NCI-H345 treated with DMSO at 0.1 percent for 48 hours (cell line): ENCODE measurements at regions not wholly inside any gene's neighbourhood (a gene's known extent, or its start where the extent isn't known, plus 50 kb on each side); places are given as distances from the start of the nearest gene placed in this dataset.
"Not testable (repeated sequence)": the region's sequence is repeated elsewhere in the genome, so short reads cannot be mapped to it uniquely, and the experiment has no call there.

Experiments used
- DNase-seq: peaks from one replicate; lab custom pipeline; 2025; ENCODE audit not compliant: unreplicated experiment; lab: John Stamatoyannopoulos, UW

GRCh38 chr3:109982201-109982600 is 644.9 kb upstream of the DPPA4 start:
- no peak for DNase-seq

GRCh38 chr3:109984976-109985375 is 647.6 kb upstream of the DPPA4 start:
- no peak for DNase-seq

DNA sequence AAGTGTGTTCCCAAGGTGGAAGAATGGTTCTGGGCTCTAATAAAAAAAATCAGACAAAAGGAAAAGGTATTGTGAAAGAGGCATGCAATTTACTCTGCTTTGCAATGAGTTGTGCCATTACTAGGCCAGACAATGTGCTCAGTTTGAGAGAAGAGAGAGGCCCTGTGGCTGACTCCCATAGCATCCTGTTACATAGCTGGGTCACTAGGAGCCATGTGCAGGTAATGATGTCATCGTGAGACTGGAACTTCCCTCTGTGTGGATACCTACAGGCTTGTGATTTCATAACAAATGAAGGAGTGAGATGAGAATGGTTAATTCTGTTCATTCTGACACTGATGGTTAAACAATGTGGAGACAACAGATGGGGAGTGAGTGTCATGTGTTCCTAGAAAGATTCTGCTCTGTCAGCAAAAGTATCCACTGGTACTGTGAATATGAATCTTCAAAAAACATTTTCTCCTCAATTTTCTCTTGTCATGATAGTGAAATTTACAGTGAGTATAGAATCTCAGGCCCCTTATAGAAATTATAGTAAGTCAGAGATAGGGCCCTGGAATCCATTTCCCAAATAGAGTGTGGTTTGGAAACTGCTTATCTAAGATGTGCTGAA is 648.7 kb upstream of the DPPA4 start:
- DNase-seq: no peak

GRCh38 chr3:109994853-109995252 is 657.5 kb upstream of the DPPA4 start:
- no peak for DNase-seq

- no peak for DNase-seq
Measured at GRCh38 chr3:109995377-109995776, 658.0 kb upstream of the DPPA4 start.

GRCh38 chr3:110001905-110002304 is 664.6 kb upstream of the DPPA4 start:
- not testable (repeated sequence) for DNase-seq

GRCh38 chr3:110006913-110007312 is 669.6 kb upstream of the DPPA4 start:
- DNase-seq: no peak

DNA sequence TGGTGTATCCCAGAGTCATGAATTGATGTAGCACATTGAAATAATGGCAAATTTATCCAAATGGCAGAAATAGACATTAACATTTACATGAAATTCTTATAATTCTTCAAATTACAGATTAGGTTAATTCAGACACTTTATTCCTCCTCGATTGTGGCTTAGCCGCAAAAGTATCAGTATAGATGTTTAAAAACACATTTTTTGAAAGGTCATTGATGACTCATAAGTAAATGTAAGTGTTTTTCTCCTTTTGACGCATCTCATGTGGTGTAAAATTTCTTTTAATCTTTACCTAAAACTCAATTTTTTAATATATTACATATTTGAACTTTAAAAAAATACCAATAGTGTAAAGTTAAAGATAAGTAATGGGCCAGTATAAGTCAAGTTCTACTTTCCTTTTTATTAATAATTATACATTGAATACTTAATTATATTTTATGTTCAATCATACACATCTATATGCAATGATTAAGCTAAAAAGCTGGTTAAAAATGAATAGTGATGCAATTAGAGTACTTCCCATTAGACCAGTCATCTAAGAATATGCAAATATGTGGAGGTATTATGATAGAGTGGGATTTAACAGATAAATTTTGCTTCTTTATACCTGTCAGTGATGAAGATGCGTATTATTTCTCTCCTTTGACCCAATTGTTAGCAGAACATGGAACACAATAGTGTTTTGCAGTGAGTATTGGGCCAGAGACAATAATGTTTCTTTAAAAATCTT is 678.1 kb upstream of the DPPA4 start:
- DNase-seq: no peak

DNA sequence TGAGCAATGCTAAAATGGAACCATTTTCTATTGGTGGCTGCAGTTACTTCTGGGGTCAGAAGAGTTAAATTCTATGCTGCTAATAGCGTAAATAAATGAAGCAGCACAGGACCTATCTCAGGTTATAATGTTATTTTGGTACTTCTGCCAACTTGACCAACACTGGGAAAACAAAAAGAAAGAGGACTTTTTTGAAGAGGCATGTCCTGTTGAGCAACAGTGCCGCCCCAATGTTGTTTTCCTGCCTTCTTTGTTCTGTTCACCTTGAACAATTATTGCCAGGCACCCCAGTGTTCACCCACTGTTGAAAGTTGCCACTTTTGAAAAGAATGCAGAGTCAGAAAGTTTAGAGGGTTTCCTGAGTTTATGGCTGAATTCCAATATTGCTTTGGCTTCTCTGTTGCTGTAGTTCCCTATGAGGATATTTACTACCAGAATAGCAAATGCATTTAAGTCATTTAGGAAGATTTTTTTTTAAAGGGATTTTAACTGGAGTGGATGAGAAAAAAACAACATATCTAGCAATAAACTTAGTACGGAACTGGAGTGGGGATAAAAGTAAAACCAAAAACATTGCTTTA is 679.0 kb upstream of the DPPA4 start:
- DNase-seq: no peak

GRCh38 chr3:110017304-110017703 is 680.0 kb upstream of the DPPA4 start:
- DNase-seq: no peak

GRCh38 chr3:110021659-110022058 is 684.3 kb upstream of the DPPA4 start:
- DNase-seq: no peak

DNA sequence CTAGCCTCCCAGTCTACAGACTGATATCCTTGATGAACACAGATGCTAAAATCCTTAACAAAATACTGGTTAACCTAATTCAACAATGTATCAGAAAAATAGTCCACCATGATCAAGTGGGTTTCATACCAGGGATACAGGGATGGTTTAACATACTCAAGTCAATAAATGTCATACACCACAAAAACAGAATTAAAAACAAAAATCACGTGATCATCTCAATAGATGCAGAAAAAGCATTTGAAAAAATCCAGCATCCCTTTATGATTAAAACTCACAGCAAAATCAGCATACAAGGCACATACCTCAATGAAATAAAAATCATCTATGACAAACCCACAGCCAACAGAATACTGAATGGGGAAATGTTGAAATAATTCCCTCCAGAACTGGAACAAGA is 685.7 kb upstream of the DPPA4 start:
- not testable (repeated sequence) for DNase-seq

DNA sequence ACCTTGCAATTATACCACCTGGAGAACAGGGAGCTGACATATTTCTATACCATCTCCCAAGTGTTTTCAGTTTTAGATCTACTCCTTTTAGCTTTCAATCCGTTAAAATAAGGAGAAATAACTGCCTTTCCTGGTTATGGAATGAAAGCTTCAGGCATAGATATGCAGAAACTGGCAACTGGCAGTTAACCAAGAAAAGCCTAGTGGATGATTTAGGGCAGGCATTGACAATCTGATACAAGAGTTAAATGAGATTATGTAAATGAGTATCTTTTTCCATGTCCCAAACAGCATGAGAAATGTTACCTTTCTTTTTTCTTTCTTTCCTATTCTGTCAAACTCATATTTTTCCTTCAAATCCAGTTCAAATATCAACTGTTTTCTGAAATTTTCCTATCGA is 689.1 kb upstream of the DPPA4 start:
- no peak for DNase-seq

- no peak for DNase-seq
Measured at GRCh38 chr3:110027446-110028080, 690.2 kb upstream of the DPPA4 start.

GRCh38 chr3:110031975-110032374 is 694.6 kb upstream of the DPPA4 start:
- DNase-seq: no peak

DNA sequence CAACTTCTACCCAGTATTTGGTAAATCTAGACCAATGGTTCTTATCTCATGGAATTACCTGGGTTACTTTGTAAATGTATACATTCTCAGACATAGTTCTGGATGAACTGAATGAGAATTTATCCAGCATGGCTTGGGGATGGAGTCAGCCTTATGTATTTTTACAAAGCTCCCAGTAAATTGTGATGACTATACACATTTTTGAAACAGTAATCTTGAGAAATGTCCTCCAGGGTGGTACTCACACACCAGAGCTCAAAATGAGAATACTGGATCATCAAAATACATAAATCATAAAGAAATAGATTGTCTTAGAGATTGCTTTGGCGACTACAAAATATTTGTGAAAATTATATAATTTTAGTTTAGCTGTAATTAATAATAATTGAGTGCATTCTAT is 722.1 kb upstream of the DPPA4 start:
- no peak for DNase-seq

- DNase-seq: no peak
Measured at GRCh38 chr3:110062716-110063115, 725.4 kb upstream of the DPPA4 start.

GRCh38 chr3:110063178-110063577 is 725.8 kb upstream of the DPPA4 start:
- no peak for DNase-seq

DNA sequence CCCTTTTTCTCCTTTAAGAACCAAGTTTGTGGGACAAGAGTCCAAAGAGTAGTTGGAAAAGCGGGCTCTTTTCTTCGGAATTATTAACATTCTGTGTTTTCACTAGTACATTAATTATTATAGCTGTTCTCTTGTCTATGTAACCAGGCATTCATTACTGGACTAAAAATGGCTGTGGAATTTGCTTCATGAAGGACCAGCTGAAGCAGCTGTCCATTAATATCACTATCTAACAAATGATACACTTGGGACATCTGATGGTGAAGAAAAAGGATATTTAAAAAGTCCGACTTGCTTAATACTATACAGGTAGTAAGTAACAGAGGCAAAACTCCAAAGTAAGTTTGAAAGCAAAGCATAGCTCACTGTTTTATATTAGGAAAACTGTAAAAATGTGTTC is 728.9 kb upstream of the DPPA4 start:
- DNase-seq: no peak

- DNase-seq: no peak
Measured at GRCh38 chr3:110067527-110067926, 730.2 kb upstream of the DPPA4 start.

- no peak for DNase-seq
Measured at GRCh38 chr3:110069761-110070160, 732.4 kb upstream of the DPPA4 start.
